ENCODE measurements at regions not wholly inside any gene's neighbourhood (a gene's known extent, or its start where the extent isn't known, plus 50 kb on each side); places are given as distances from the start of the nearest gene placed in this dataset.

DNA sequence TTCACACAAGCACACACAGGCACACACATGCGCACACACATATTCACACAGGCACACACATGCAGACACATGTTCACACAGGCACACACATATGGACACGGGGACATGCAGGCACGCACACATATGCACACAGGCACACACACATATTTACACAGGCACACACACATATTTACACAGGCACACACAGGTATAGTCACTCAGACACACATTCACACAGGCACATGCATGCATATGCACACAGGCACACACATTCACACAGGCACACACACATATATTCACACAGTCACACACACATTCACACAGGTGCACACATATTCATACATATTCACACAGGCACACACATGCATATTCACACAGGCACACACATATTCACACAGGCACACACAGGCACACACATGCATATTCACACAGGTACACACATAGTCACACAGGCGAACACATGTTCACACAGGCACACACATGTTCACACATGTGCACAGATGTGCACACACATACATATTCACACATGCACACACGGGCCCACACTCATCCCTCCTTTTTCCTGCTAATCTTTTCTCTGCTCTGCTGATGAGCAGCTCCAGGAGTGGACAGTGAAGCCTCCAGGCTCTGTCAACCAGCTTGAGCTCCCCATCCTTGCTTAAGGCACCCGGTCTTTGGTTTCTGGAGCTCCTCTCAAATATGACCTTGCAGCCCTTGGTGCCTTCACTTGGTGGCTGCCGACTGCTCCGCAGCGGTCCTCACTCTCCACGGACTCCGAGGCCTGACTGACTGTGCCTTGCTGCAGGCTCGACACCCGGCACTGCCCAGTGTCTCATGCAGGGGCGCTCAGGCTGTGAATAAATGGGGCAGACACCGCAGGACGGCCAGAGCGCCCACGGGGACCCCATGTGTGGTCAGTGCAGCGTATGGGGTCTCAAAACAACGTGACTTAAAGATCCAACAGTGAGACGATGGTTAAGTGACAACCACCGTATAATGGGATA lies 581.2 kb upstream of the MGMT start:
- DNase-seq: no peak

DNA sequence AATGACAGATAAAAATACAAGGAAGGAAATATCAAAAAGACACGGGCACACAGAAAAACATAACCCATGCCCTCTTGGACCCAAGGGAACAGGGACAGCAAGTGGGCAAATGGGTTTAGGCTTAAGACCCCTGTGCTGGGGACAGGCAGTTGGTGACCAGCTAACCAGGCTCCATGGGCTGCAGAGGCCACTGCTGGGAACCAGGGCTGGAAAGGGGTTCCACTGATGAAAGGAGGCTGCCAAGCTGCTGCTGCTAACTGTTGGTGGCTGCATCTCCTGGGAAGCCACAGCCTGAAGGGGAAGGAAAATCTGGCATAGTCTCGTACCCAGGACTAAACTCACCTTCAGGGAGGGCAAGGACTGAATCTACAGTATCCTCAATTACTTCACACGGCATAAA lies 579.2 kb upstream of the MGMT start:
- DNase-seq: no peak

GRCh38 chr10:128892005-128892404 lies 575.0 kb upstream of the MGMT start:
- DNase-seq: no peak

DNA sequence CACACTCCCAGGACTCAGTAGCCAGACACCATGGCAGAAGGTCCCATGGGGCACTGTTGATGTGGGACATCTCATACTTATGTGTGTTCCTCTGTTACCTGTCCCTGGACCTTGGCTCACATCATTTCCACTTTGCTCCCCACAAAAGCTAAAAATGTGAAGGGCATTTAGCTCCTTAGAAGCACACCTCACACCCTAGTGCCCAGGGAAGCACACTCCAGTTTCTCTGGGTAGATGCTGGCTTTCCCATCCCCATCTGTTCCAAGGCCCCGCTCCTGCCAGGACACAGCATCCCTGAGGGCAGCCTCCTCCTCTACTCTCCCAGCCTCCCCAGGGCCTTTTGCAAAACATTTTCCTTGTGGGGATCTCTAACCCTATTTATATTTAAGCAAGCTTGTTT lies 572.4 kb upstream of the MGMT start:
- no peak for DNase-seq

DNA sequence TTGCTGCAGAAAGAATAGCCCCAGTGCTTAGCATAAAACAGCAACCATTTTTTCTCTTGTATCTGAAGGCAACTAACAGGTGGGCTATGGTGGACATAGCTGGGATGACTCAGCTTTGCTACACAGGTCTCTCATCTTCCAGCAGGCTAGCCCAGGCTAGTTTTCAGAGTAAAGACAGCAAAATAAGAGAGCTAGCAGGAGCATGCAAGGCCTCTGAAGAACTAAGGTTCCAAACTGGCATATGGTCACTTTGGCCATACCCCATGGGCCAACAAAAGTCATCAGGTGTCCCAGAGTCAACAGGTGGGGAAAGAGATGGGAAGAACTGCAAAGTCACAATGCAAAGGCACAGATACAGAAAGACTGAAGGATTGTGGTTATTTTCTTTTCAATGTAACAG lies 571.6 kb upstream of the MGMT start:
- DNase-seq: no peak

DNA sequence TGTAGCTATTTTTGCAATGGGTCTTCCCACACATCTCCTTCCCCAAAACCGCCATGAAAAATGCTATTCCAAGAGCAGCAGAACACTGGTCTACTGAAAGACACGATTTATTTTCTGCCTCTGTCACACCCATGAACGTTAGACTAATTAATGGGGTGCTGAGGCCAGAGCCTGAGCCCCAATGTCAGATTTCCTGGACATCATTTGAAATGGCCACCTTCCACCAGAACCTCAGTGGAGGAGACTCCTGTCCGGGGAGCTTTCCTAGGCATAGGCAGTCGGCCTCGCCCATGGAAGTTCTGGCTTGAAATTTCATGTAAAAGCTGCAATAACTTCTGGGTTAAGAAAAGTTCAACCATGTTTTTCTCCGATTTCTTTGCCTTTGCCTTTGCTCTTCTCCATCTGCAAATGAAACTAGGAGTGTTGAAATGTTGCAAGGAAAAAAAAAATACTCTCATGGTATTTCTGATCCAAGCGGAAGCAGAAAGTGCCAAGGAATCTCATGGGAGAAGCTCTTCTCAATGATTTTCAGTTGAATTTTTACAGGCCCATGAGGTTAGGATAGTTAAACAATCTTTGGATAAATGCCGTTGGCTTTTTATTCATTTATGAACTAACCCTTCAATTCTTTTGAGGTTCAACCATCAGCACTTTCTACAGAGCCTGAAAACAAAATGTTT lies 570.8 kb upstream of the MGMT start:
- no peak for DNase-seq

DNA sequence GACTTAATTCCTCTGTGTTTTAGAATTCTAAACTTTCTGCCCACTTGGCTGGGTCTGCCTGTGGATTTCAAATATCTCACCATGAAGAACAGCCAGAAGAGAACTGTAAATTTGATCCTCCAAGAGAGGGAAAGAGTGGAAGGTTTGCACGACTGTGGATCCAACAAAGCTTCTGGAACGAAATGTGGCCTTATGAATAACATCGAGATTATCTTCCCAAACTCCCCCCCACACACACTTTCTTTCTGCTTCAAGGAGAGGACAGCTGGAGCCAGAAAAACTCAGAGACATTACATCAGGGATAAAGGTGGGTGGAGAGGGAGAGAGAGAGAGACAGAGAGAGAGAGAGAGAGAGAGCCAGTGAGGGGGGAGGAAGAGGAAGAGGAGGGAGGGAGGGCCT lies 570.1 kb upstream of the MGMT start:
- no peak for DNase-seq

- no peak for DNase-seq
These were observed 569.5 kb upstream of the MGMT start for GRCh38 chr10:128897401-128898129.

DNA sequence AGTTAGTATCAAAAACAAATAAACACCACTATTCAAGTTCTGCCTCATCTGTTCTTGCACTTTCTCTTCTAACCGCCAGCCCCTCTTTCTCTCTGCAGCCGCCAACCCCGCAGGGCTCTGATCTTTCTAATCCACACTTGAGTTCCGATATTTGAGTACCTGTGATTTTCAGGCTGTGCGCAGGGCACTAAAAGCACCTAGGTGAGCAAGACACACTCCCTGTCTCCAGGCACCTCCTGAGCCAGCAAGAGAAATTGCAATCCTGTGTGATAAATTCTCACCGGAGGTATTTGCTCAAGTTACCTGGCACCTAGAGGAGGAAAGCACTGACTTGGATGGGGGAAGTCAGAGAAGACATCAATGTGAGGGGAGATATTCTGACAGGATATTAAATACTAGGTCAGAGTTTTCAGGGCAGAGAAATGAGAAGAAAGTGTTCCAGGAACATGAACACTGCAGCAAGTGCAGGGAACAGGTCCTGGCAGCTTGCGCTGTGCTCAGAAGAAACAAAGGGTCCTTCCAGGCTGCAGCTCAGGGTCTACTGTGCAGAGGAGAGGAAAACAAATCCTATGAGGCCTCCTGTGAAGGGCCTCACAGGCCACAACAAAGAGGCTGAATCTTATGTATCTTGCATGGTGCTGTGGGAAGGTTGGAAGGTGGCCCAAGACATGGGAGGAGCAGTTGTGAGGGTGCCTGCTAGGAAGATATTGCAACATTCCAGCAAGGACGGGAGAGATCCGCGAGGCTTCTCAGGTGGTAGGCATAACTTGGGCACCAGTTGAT lies 568.7 kb upstream of the MGMT start:
- no peak for DNase-seq

DNA sequence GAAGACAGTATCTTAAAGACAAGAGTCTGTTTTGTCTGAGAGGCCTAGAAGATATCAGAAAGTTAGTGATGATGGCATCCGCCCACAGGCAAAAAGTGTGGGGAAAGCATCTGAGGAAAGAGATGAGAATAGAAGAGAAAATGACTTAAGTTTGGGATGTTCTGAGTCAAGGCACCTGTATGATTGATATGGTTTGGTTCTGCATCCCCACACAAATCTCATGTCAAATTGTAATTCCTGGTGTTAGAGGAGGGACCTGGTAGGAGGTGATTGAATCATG lies 568.2 kb upstream of the MGMT start:
- no peak for DNase-seq

DNA sequence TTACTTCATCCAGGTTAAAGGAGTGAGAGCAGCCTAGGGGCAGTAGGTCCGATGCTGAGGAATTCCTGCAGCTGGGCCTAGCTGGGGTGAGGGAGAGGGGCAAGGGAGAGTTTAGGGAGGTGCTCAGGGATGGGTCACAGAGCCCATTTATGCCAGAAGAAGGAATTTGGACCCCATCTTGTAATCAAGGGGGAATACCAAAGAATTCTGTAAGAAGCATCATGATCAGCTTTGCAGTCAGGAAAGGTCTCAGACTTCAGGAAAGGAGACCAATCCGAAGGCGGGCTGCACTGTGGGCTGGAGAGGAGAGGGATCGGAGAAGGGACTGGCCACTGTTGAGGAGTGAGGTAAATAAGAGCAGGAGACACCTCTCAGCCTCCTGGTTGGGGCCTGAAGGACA lies 566.6 kb upstream of the MGMT start:
- no peak for DNase-seq

DNA sequence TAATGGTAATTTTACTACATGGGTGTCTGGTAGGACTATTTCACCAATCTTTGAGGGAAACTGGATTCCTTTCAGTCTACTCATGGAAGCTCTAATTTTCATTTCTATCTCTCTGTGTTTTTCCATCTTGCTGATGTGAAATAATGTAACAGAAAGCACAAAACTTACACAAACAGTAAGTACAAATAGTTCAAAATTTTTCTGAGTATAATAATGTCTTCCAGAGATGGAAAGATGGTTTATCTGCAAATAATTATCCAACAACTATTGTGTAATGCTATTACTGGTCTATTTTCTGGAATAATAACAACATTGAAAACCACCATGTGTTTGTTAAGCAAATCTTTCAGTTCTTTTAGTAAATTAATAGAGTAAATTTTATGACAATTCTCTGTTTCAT lies 565.8 kb upstream of the MGMT start:
- no peak for DNase-seq

- DNase-seq: no peak
These were observed 564.9 kb upstream of the MGMT start for GRCh38 chr10:128902031-128902710.

GRCh38 chr10:128907155-128907941 lies 559.7 kb upstream of the MGMT start:
- DNase-seq: no peak

DNA sequence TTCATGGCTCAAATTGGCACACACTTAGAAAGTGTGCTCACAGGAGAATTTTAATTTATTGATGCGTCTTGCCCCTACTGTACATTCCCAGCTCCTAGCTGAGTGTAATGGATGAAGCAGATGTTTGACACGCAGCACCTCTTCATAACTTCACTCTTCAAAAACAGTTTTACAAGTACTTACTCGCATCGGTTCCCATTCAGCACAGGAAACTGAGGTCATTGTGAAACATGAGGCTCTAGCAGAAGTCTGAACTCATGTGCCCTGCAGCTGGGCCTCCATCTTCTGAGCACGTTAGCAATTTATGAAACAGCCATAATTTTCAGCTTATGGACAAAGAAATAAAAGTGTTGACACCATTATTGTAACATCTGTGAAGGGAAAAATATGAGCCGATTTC lies 558.9 kb upstream of the MGMT start:
- DNase-seq: no peak

- no peak for DNase-seq
These were observed 558.5 kb upstream of the MGMT start for GRCh38 chr10:128908499-128908898.

DNA sequence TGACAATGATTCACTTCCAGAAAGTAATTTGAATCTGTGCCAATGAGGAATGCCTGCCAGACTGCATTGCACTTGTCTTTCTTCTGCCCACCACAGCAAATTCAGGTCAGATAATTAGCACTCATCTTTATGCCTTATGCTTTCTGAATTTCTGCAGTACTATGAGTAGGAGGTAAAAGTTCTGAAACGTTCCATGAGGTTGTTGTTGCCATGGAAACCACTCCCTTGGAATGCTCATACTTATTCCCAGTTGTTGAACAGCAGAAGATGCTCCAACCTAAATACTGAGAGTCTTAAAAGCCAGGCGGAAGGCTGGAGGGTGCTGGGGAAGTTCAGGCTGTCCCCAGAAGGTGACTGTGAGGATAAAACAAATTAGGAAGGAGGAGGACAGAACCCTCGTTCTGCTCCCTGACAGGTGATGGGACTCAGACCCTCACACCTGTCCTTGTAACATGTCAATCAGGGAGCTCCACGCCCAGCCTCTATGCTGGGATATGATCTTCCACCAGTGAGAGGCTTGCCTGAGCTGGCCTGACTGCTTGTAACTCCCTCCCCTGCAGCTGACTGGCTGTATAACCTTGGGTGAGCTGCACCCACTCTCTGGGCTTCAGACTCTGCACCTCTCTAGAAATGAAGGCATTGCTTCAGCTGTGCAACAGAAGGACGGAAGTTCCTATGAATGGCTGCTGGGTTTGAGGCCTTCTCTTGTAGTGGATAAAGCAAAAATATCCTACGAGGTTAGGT lies 554.3 kb upstream of the MGMT start:
- DNase-seq: no peak

DNA sequence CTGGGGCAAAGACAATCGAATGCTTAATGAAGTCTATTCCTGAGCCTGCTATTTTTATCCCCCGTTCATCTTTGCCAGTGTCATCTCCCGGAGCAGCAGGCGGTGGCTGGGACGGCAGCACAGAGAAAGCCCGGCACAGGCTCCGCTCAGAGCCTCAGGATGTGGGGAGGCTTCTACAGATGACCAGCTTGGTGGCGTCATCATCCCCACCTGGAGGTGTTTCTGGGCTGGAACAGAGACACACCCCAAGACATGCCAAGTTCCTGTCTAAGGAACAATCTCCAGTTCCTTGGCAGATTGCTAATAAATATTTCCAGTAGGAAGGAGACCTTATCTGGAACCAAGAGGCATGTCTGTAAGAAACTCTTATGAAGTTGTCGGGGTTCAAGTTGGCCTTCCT lies 552.4 kb upstream of the MGMT start:
- DNase-seq: no peak

DNA sequence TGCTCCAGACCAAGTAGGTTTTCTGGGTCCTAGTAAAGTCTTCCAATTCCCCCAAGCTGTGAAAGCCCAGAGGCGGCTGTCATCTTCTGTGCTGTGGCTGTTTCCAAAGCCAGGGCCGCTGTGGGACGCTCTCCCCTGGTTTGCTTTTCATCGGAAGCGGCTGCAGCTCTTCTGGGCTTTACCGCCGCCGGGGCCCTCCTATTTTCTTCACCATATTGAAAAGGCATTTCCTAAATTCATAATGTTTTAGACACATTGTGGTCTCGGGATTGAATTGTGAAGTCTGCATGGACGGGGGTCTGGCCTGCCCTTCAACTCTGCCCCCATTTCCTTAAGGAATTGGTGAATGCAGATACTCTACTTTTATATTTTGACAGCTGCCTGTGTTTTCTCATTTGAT lies 551.4 kb upstream of the MGMT start:
- DNase-seq: no peak

GRCh38 chr10:128916383-128916782 lies 550.7 kb upstream of the MGMT start:
- DNase-seq: no peak

Data from NCI-H187 (cell line).